ENCODE measurements at regions not wholly inside any gene's neighbourhood (a gene's known extent, or its start where the extent isn't known, plus 50 kb on each side); places are given as distances from the start of the nearest gene placed in this dataset.

- TF ChIP-seq CTCF (IDR thresholded peaks at IDR 0.05) = no peak
- Histone ChIP-seq H3K4me3 (no peak overlapping the region), H3K27ac (no peak overlapping the region)
- DNase-seq (ENCODE audit: low spot score) = no peak
Measured at GRCh38 chr15:37361621-37362020, 261.3 kb upstream of the MEIS2 start.

GRCh38 chr15:37362414-37362813 is 262.1 kb upstream of the MEIS2 start:
- DNase-seq (ENCODE audit: low spot score) = no peak
- no peak overlapping the region for H3K27ac ChIP-seq
- H3K4me3 ChIP-seq = no peak overlapping the region
- no peak for TF ChIP-seq CTCF (IDR thresholded peaks at IDR 0.05)

GRCh38 chr15:37368961-37369360 is 268.6 kb upstream of the MEIS2 start:
- no peak overlapping the region for H3K4me3 ChIP-seq
- H3K27ac ChIP-seq = no peak overlapping the region
- DNase-seq (ENCODE audit: low spot score) = no peak
- no peak for TF ChIP-seq CTCF (IDR thresholded peaks at IDR 0.05)

GRCh38 chr15:37370941-37371340 is 270.6 kb upstream of the MEIS2 start:
- Histone ChIP-seq H3K4me3 (no peak overlapping the region), H3K27ac (no peak overlapping the region)
- DNase-seq (ENCODE audit: low spot score) = no peak
- TF ChIP-seq CTCF (IDR thresholded peaks at IDR 0.05) = no peak

- no peak for DNase-seq (ENCODE audit: low spot score)
- H3K4me3 ChIP-seq = no peak overlapping the region
- no peak overlapping the region for H3K27ac ChIP-seq
- no peak for TF ChIP-seq CTCF (IDR thresholded peaks at IDR 0.05)
Measured at GRCh38 chr15:37372064-37372463, 271.7 kb upstream of the MEIS2 start.

- Histone ChIP-seq H3K4me3 (no peak overlapping the region), H3K27ac (no peak overlapping the region)
- TF ChIP-seq CTCF (IDR thresholded peaks at IDR 0.05) = no peak
- DNase-seq (ENCODE audit: low spot score) = no peak
Measured at GRCh38 chr15:37375519-37375918, 275.2 kb upstream of the MEIS2 start.

GRCh38 chr15:37377428-37377827 is 277.1 kb upstream of the MEIS2 start:
- Histone ChIP-seq H3K4me3 (no peak overlapping the region), H3K27ac (no peak overlapping the region)
- no peak for DNase-seq (ENCODE audit: low spot score)
- TF ChIP-seq CTCF (IDR thresholded peaks at IDR 0.05) = no peak

Measured in coronary artery (tissue), 2 donors.